WI38 (cell line): ENCODE measurements at regions not wholly inside any gene's neighbourhood (a gene's known extent, or its start where the extent isn't known, plus 50 kb on each side); places are given as distances from the start of the nearest gene placed in this dataset.

Experiments
- H3K4me3 ChIP-seq: 2 replicates; pipeline ENCODE4 v1.5.1; 2011; ENCODE audit warnings: low read depth, mild to moderate bottlenecking, control low read depth, low read length
- TF ChIP-seq, protein P1 (sequence below): IDR thresholded peaks from 2 replicates; pipeline ENCODE4 v1.5.1; 2012; ENCODE audit warnings: low read depth, mild to moderate bottlenecking, control low read depth, low read length

DNA sequence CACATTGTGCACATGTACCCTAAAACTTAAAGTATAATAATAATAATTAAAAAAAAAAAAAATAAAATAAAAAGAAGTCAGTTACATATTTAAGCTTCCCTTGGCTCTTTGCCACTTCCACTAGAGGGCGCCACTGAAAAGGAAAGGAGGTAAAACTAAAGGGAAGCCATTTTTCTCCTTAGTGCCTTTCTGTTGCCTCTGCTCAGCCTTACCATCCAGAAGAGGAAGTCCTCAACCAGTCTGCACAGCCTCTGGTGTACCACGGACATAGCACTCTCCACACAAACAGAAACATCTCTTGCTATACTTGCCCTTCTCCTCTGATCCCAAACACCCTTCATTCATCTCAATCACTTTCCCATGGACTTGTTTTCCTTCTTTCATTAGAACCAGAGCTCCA lies 169.0 kb upstream of the EEA1 start:
- no peak overlapping the region for H3K4me3 ChIP-seq
- TF ChIP-seq, protein P1, sequence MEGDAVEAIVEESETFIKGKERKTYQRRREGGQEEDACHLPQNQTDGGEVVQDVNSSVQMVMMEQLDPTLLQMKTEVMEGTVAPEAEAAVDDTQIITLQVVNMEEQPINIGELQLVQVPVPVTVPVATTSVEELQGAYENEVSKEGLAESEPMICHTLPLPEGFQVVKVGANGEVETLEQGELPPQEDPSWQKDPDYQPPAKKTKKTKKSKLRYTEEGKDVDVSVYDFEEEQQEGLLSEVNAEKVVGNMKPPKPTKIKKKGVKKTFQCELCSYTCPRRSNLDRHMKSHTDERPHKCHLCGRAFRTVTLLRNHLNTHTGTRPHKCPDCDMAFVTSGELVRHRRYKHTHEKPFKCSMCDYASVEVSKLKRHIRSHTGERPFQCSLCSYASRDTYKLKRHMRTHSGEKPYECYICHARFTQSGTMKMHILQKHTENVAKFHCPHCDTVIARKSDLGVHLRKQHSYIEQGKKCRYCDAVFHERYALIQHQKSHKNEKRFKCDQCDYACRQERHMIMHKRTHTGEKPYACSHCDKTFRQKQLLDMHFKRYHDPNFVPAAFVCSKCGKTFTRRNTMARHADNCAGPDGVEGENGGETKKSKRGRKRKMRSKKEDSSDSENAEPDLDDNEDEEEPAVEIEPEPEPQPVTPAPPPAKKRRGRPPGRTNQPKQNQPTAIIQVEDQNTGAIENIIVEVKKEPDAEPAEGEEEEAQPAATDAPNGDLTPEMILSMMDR: no peak

DNA sequence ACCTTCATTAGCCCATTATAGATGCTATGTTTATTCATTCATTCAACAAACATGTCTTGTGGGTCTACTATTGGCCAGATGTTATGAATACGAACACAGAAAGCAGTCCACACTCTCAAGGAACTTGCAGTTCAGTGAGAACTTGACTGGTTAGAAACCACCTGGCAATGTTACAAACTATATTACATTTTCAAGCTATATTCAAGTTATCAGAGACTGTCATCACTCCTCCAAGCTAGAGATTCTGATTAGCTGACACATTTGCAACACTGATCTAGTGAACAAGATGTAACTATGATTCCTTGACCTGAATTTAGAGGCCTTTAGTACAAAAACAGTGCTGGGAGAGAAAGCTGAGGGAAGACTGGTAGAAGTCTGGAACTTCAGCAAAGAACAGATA lies 170.7 kb upstream of the EEA1 start:
- TF ChIP-seq, protein P1: no peak

DNA sequence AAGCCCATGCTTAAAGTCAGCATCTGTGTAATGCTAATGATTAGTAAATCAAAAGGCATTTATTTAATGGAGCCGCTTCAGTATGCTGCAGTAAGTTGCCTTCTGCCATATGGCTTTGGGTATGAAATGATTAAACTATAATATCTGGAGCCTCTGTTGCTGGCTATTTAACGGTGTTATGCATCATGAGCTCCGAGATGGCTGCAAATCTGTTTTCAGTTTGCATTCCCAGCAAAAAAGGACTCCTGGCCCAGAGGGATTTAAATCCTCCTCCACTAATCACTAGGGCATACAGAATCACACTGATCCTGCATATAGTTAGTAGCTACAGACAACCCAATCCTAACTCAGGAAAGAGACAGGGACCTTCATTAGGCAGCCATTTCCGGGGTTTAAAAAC lies 171.5 kb upstream of the EEA1 start:
- TF ChIP-seq, protein P1: no peak
- H3K4me3 ChIP-seq: no peak overlapping the region

More for the DNA sequence above, 170.7 kb upstream of the EEA1 start:
- no peak overlapping the region for H3K4me3 ChIP-seq

DNA sequence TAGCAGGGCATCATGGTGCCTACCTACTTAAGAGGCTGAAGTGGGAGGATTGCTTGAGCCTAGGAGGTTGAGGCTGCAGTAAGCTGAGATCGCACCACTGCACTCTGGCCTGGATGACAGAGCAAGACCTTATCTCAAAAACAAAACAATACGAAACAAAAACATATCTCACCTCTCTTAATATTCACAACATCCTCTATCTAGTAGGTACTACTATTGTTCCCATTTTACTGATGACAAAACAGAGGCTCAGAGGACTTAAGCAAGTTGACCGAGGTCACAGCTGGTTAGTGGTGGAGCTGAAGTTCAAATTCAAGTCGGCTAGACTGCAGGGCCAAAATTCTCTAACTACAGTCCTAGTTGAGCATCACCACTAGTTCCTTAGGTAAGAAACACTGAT lies 172.3 kb upstream of the EEA1 start:
- TF ChIP-seq, protein P1: no peak
- no peak overlapping the region for H3K4me3 ChIP-seq

DNA sequence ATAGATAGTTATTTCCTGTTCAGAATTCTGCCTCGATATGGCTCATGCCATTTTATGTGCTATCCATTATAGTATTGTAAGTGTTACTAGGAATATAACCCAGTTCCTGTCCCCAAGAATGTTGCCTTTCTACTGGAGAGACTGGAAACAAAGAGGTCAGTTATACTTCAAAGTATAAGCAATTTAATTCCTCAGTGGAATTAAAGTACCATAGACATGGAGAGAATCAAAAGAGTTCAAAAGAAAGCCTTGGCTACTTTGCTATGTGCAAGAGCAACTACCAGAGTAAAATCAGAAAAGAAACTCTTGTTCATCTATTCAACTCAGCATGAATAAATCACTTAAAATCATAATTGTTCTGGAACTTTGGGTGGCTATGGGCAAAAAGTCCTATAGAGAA lies 173.2 kb upstream of the EEA1 start:
- TF ChIP-seq, protein P1: no peak
- no peak overlapping the region for H3K4me3 ChIP-seq

DNA sequence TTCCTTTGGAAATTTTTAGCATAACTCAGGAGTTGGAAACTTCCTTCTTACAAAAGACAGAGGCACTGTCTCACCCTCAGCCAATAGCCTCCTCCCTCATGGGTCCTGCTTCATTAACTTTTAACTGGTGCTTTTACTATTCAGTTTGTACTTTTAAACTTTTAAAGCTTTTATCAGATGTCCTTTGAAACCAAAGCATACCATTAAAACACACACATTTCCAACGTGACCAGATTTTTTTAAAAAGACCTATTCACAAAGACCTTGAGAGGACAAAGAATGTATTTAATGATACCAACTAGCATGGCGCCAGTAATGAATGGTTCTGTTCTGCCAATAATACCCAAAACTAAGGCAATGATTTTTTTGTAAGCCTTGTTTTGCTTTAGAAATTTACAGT lies 173.6 kb upstream of the EEA1 start:
- TF ChIP-seq, protein P1: no peak
- no peak overlapping the region for H3K4me3 ChIP-seq

DNA sequence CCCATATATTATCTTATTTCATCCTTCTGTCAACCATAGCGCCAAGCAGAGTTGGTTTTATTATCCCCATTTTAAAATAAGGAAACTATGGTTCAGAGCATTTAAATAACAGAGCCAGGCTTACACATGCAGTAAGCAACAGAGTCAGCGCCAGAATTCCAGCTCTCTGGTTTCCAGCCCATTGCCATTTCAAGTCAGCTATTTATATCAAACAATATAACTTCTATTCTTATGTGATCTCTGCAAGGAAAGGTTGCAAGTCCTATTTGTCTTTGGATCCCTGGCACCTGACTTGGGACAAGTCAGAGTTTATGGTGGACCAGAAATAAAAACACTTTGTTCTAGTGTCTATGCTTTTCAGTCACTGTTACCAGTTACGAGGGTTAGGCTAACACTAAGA lies 174.1 kb upstream of the EEA1 start:
- no peak overlapping the region for H3K4me3 ChIP-seq
- TF ChIP-seq, protein P1: no peak
